ENCODE measurements at regions not wholly inside any gene's neighbourhood (a gene's known extent, or its start where the extent isn't known, plus 50 kb on each side); places are given as distances from the start of the nearest gene placed in this dataset.

DNA sequence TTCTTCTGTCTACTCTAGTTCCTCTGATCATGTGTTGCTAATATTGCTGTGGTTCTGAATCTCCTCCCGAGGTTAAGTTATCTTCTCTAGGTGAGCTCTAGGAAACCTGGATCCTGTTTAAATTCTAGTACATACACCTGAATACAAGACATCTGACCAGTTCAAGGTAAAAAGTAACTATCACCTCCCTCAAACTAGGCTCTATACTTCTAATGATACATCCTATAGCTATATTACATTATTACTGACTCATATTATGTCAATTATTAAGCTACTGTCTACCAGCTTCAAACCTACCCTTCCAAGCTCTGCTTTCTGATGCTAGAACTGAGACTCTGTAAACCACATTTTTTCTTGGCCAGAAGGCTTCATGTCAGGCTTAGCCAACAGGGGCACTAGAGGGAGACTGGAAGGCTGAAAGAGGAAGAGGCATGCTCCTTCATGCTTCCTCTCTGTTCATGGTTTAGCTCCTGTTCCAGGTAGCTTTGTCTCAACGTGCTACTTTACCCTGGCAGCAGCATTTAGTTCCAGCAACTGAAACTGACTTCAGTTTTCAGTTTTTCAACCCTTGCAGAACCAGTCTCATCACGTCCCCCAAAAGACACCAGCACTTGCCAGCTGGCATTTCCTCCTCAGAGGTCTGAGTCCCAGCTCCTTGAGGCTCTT is 148.4 kb upstream of the TOP1 start:
- TF ChIP-seq, protein P1, sequence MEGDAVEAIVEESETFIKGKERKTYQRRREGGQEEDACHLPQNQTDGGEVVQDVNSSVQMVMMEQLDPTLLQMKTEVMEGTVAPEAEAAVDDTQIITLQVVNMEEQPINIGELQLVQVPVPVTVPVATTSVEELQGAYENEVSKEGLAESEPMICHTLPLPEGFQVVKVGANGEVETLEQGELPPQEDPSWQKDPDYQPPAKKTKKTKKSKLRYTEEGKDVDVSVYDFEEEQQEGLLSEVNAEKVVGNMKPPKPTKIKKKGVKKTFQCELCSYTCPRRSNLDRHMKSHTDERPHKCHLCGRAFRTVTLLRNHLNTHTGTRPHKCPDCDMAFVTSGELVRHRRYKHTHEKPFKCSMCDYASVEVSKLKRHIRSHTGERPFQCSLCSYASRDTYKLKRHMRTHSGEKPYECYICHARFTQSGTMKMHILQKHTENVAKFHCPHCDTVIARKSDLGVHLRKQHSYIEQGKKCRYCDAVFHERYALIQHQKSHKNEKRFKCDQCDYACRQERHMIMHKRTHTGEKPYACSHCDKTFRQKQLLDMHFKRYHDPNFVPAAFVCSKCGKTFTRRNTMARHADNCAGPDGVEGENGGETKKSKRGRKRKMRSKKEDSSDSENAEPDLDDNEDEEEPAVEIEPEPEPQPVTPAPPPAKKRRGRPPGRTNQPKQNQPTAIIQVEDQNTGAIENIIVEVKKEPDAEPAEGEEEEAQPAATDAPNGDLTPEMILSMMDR (IDR thresholded peaks at IDR 0.05; ENCODE audit: control extremely low read depth, extremely low read depth) = no peak
- ATAC-seq (ENCODE audit: insufficient read depth, low FRiP score) = no peak
- H3K4me1 ChIP-seq (ENCODE audit: control insufficient read depth in 5 of 5, insufficient read depth in 5 of 5, low read length in 5 of 5) = peaks cover 0 to 1% (median 0%) of the 10 kb centered on the region in 5 donors
- DNase-seq = no peak
- no peaks in the 10 kb centered on the region for H3K27me3 ChIP-seq (ENCODE audit: control insufficient read depth in 3 of 3, insufficient read depth in 3 of 3, low read length in 2 of 3)
- H3K9me3 ChIP-seq (ENCODE audit: control insufficient read depth in 4 of 4, insufficient read depth in 3 of 4, low read length in 3 of 4) = peaks cover 0 to 5% (median 3%) of the 10 kb centered on the region in 4 donors
- no peaks in the 10 kb centered on the region for H3K36me3 ChIP-seq (ENCODE audit: control insufficient read depth in 4 of 4, insufficient read depth in 4 of 4, low read length in 4 of 4)
- WGBS, 2 donors = 54 to 64% methylated on average over 3 of the region's 3 CpGs
- H3K9ac ChIP-seq (ENCODE audit: insufficient read depth in 1 of 2, low read length in 2 of 2) = no peak overlapping the region
- no peak overlapping the region for H3K27ac ChIP-seq (ENCODE audit: low read depth in 1 of 2, low read length in 1 of 2)
- no peak overlapping the region for H3K4me3 ChIP-seq

DNA sequence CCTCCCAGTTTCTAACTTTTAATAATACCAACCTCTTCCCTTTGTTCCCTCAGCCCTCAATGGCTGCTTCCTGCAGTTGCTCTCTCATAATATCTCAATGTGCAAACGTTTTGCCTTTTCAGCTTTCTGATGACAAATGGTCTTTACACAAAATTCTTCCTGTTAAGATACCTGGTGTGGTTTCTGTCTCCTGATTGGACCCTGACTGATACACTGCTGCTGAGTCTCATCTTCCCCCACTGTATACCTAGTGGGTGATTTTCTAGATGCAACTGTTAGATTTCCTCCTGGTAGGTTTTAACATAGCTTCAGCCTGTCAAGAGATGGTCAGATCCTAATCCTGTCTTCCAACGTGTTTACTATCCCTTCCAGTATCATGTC is 147.9 kb upstream of the TOP1 start:
- Histone ChIP-seq H3K36me3 (ENCODE audit: control insufficient read depth in 4 of 4, insufficient read depth in 4 of 4, low read length in 4 of 4) (no peaks in the 10 kb centered on the region), H3K27me3 (ENCODE audit: control insufficient read depth in 3 of 3, insufficient read depth in 3 of 3, low read length in 2 of 3) (no peaks in the 10 kb centered on the region), H3K9ac (ENCODE audit: insufficient read depth in 1 of 2, low read length in 2 of 2) (no peak overlapping the region), H3K4me1 (ENCODE audit: control insufficient read depth in 5 of 5, insufficient read depth in 5 of 5, low read length in 5 of 5) (peaks cover 0 to 1% (median 0%) of the 10 kb centered on the region in 5 donors), H3K4me3 (no peak overlapping the region), H3K27ac (ENCODE audit: low read depth in 1 of 2, low read length in 1 of 2) (no peak overlapping the region), H3K9me3 (ENCODE audit: control insufficient read depth in 4 of 4, insufficient read depth in 3 of 4, low read length in 3 of 4) (peaks cover 0 to 5% (median 3%) of the 10 kb centered on the region in 4 donors)
- no peak for DNase-seq
- TF ChIP-seq, protein P1 (IDR thresholded peaks at IDR 0.05; ENCODE audit: control extremely low read depth, extremely low read depth) = no peak
- no peak for ATAC-seq (ENCODE audit: insufficient read depth, low FRiP score)
- WGBS, 2 donors = 50 to 55% methylated on average over 2 of the region's 2 CpGs

DNA sequence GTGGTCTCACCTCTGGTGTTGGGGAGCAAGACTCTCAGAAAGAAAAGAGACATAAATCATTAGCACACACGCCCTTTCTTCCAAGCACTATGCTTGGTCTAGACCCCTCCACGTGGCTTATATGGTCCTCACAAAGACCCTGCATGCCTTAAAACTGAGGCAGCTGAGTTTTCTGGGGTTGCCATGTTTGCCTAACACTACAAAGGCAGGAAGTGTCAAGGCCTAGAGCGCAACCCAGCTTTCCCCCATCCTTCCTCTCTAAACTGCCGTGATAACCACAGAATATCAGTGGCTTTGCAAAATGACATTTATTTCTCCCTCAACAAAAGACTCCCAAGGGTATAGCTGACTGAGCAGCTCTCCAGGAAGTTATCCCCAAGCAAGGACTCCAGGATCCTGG is 146.5 kb upstream of the TOP1 start:
- WGBS, 2 donors = 34 to 59% methylated on average over 4 of the region's 4 CpGs
- no peak overlapping the region for H3K27ac ChIP-seq (ENCODE audit: low read depth in 1 of 2, low read length in 1 of 2)
- H3K36me3 ChIP-seq (ENCODE audit: control insufficient read depth in 4 of 4, insufficient read depth in 4 of 4, low read length in 4 of 4) = no peaks in the 10 kb centered on the region
- H3K9me3 ChIP-seq (ENCODE audit: control insufficient read depth in 4 of 4, insufficient read depth in 3 of 4, low read length in 3 of 4) = peaks cover 0 to 5% (median 3%) of the 10 kb centered on the region in 4 donors
- no peak overlapping the region for H3K9ac ChIP-seq (ENCODE audit: insufficient read depth in 1 of 2, low read length in 2 of 2)
- no peaks in the 10 kb centered on the region for H3K27me3 ChIP-seq (ENCODE audit: control insufficient read depth in 3 of 3, insufficient read depth in 3 of 3, low read length in 2 of 3)
- DNase-seq = no peak
- H3K4me3 ChIP-seq = no peak overlapping the region
- no peak for ATAC-seq (ENCODE audit: insufficient read depth, low FRiP score)
- TF ChIP-seq, protein P1 (IDR thresholded peaks at IDR 0.05; ENCODE audit: control extremely low read depth, extremely low read depth) = no peak
- H3K4me1 ChIP-seq (ENCODE audit: control insufficient read depth in 5 of 5, insufficient read depth in 5 of 5, low read length in 5 of 5) = peaks cover 0 to 1% (median 0%) of the 10 kb centered on the region in 5 donors

DNA sequence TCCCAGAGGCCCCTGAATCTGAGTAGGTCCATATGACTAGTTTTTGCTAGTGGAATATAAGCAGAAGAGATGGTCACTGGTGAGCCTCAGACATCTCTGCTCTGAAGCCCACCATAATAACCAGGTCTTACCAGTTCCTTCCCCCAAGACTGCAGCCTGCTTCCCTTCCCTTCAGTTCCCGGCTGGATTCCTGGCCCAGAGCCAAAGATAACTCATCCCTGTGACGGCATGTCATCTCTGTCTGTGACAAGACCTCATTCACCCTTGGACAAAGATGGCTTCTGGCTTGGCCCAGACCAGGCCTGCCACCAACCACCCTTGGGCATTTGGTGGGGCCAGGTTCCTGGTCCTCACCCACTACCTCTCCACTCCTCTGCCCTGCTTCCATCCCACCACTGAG is 145.5 kb upstream of the TOP1 start:
- DNase-seq (peak in 1 of 3 donors; percentile 3), ATAC-seq (ENCODE audit: insufficient read depth, low FRiP score) (no peak)
- no peaks in the 10 kb centered on the region for H3K36me3 ChIP-seq (ENCODE audit: control insufficient read depth in 4 of 4, insufficient read depth in 4 of 4, low read length in 4 of 4)
- WGBS, 2 donors = 44 to 48% methylated on average over 2 of the region's 2 CpGs
- H3K27me3 ChIP-seq (ENCODE audit: control insufficient read depth in 3 of 3, insufficient read depth in 3 of 3, low read length in 2 of 3) = no peaks in the 10 kb centered on the region
- no peak overlapping the region for H3K4me3 ChIP-seq
- no peak overlapping the region for H3K9ac ChIP-seq (ENCODE audit: insufficient read depth in 1 of 2, low read length in 2 of 2)
- TF ChIP-seq, protein P1 (IDR thresholded peaks at IDR 0.05; ENCODE audit: control extremely low read depth, extremely low read depth) = no peak
- no peak overlapping the region for H3K27ac ChIP-seq (ENCODE audit: low read depth in 1 of 2, low read length in 1 of 2)
- peaks cover 0 to 5% (median 3%) of the 10 kb centered on the region in 4 donors for H3K9me3 ChIP-seq (ENCODE audit: control insufficient read depth in 4 of 4, insufficient read depth in 3 of 4, low read length in 3 of 4)
- peaks cover 0 to 1% (median 0%) of the 10 kb centered on the region in 5 donors for H3K4me1 ChIP-seq (ENCODE audit: control insufficient read depth in 5 of 5, insufficient read depth in 5 of 5, low read length in 5 of 5)
